Panc1 (cell line): ENCODE measurements at regions not wholly inside any gene's neighbourhood (a gene's known extent, or its start where the extent isn't known, plus 50 kb on each side); places are given as distances from the start of the nearest gene placed in this dataset.

ENCODE experiments used
- SIN3A ChIP-seq: IDR thresholded peaks from 2 replicates; pipeline ENCODE4 v1.6.1; 2012; ENCODE audit warnings: low read depth, mild to moderate bottlenecking, low read length, moderate library complexity, borderline replicate concordance; ENCODE audit not compliant: insufficient read depth
- TCF7L2 ChIP-seq: IDR thresholded peaks from 2 replicates; pipeline ENCODE4 v1.6.1; 2011; ENCODE audit warnings: mild to moderate bottlenecking, low read depth, low read length, inconsistent platforms
- TF ChIP-seq, protein P1 (sequence below): fragments of 450-650 bp; IDR thresholded peaks from 2 replicates; pipeline ENCODE4 v1.5.1; 2017; ENCODE audit warnings: mild to moderate bottlenecking

DNA sequence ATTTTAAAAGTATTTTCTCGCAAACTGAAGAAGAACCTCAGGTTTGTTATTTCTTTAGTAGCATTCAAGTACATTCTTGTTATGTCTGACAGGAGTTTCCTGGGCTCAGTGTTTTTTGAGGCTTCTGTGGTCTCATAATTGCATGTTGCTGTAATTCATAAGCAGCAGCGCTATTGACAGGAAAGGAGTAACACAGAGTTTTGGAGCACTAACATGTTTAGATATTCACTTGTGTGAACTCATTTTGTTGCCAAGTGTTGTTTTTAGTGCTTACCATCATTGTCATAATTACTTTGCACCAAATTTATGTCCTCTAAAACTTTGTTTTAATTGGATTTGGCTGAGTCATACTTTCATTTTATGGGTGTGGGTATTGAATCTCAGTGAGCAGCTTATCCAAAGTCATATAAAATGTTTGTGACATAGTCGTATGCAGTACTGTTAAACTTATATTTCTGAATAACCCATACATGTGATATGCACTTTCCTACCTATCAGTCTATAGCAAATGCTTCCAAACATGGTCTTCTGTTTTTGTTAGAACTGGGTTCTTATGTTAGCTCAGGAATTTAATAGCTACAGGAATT lies 358.7 kb upstream of the CTSO start:
- TF ChIP-seq, protein P1, sequence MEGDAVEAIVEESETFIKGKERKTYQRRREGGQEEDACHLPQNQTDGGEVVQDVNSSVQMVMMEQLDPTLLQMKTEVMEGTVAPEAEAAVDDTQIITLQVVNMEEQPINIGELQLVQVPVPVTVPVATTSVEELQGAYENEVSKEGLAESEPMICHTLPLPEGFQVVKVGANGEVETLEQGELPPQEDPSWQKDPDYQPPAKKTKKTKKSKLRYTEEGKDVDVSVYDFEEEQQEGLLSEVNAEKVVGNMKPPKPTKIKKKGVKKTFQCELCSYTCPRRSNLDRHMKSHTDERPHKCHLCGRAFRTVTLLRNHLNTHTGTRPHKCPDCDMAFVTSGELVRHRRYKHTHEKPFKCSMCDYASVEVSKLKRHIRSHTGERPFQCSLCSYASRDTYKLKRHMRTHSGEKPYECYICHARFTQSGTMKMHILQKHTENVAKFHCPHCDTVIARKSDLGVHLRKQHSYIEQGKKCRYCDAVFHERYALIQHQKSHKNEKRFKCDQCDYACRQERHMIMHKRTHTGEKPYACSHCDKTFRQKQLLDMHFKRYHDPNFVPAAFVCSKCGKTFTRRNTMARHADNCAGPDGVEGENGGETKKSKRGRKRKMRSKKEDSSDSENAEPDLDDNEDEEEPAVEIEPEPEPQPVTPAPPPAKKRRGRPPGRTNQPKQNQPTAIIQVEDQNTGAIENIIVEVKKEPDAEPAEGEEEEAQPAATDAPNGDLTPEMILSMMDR, result no peak
- TF ChIP-seq TCF7L2 (no peak), SIN3A (no peak)
